ENCODE measurements at regions not wholly inside any gene's neighbourhood (a gene's known extent, or its start where the extent isn't known, plus 50 kb on each side); places are given as distances from the start of the nearest gene placed in this dataset.
"Not testable (repeated sequence)": the region's sequence is repeated elsewhere in the genome, so short reads cannot be mapped to it uniquely, and the experiment has no call there.

- no peaks in the 10 kb centered on the region for H3F3A ChIP-seq (ENCODE audit: insufficient read depth)
- no peak overlapping the region for H2AFZ ChIP-seq
- H3K4me3 ChIP-seq: no peak overlapping the region
- in situ Hi-C loops (cut with MboI): no loop called here
- TF ChIP-seq EZH2phosphoT487 (IDR thresholded peaks at IDR 0.05; ENCODE audit: insufficient read depth, low read depth) (no peak), EZH2 (IDR thresholded peaks at IDR 0.05; ENCODE audit: insufficient read depth, poor library complexity, severe bottlenecking) (no peak)
- no peaks in the 10 kb centered on the region for H3K27me3 ChIP-seq (replicated peaks; ENCODE audit: insufficient read depth)
- no peak overlapping the region for H3K27ac ChIP-seq
- H3K9me3 ChIP-seq (ENCODE audit: low read depth): no peaks in the 10 kb centered on the region
- no peak overlapping the region for H3K9ac ChIP-seq
- DNase-seq: no peak
- no peak overlapping the region for H3K4me2 ChIP-seq (ENCODE audit: unreplicated experiment)
- H3K36me3 ChIP-seq (ENCODE audit: low read depth): no peaks in the 10 kb centered on the region
- no peaks in the 10 kb centered on the region for H3K4me1 ChIP-seq (ENCODE audit: insufficient read depth)
- H3K9me2 ChIP-seq (ENCODE audit: insufficient read depth): no peaks in the 10 kb centered on the region
- no peaks in the 10 kb centered on the region for H3K79me2 ChIP-seq (ENCODE audit: insufficient read depth)
- H4K20me1 ChIP-seq (ENCODE audit: insufficient read depth): no peaks in the 10 kb centered on the region
These were observed 385.3 kb upstream of the RIOK2 start for GRCh38 chr5:97568382-97568781.

- Histone ChIP-seq H4K20me1 (ENCODE audit: insufficient read depth) (no peaks in the 10 kb centered on the region), H3K4me2 (ENCODE audit: unreplicated experiment) (no peak overlapping the region), H3K4me1 (ENCODE audit: insufficient read depth) (no peaks in the 10 kb centered on the region), H3K9me3 (ENCODE audit: low read depth) (no peaks in the 10 kb centered on the region), H3K27ac (no peak overlapping the region), H3K27me3 (replicated peaks; ENCODE audit: insufficient read depth) (no peaks in the 10 kb centered on the region), H3K79me2 (ENCODE audit: insufficient read depth) (no peaks in the 10 kb centered on the region), H2AFZ (no peak overlapping the region), H3F3A (ENCODE audit: insufficient read depth) (no peaks in the 10 kb centered on the region), H3K9me2 (ENCODE audit: insufficient read depth) (no peaks in the 10 kb centered on the region), H3K4me3 (no peak overlapping the region), H3K9ac (no peak overlapping the region), H3K36me3 (ENCODE audit: low read depth) (no peaks in the 10 kb centered on the region)
- no peak for TF ChIP-seq EZH2phosphoT487 (IDR thresholded peaks at IDR 0.05; ENCODE audit: insufficient read depth, low read depth)
- no peak for TF ChIP-seq EZH2 (IDR thresholded peaks at IDR 0.05; ENCODE audit: insufficient read depth, poor library complexity, severe bottlenecking)
- WGBS, 2 experiments (ENCODE audit: low coverage in 1 of 2, low lambda C conversion rate in 2 of 2, missing lambda C conversion rate in 2 of 2): 87 to 93% methylated on average over 1 of the region's 1 CpG
- in situ Hi-C loops (cut with MboI): no loop called here
- no peak for DNase-seq
These were observed 387.2 kb upstream of the RIOK2 start for GRCh38 chr5:97570242-97570641.

GRCh38 chr5:97575322-97575721 lies 392.3 kb upstream of the RIOK2 start:
- in situ Hi-C loops (cut with MboI): no loop called here
- Histone ChIP-seq H2AFZ (no peak overlapping the region), H3K9me3 (ENCODE audit: low read depth) (no peaks in the 10 kb centered on the region), H3K9ac (no peak overlapping the region), H3K27ac (no peak overlapping the region), H3K4me1 (ENCODE audit: insufficient read depth) (no peaks in the 10 kb centered on the region), H4K20me1 (ENCODE audit: insufficient read depth) (no peaks in the 10 kb centered on the region), H3K36me3 (ENCODE audit: low read depth) (no peaks in the 10 kb centered on the region), H3K9me2 (ENCODE audit: insufficient read depth) (no peaks in the 10 kb centered on the region), H3K4me2 (ENCODE audit: unreplicated experiment) (no peak overlapping the region), H3K79me2 (ENCODE audit: insufficient read depth) (no peaks in the 10 kb centered on the region), H3K27me3 (replicated peaks; ENCODE audit: insufficient read depth) (no peaks in the 10 kb centered on the region), H3K4me3 (no peak overlapping the region), H3F3A (ENCODE audit: insufficient read depth) (no peaks in the 10 kb centered on the region)
- TF ChIP-seq EZH2phosphoT487 (IDR thresholded peaks at IDR 0.05; ENCODE audit: insufficient read depth, low read depth) (no peak), EZH2 (IDR thresholded peaks at IDR 0.05; ENCODE audit: insufficient read depth, poor library complexity, severe bottlenecking) (no peak)
- WGBS, 2 experiments (ENCODE audit: low coverage in 1 of 2, low lambda C conversion rate in 2 of 2, missing lambda C conversion rate in 2 of 2): 5 to 6% methylated on average over 1 of the region's 1 CpG
- DNase-seq: no peak

GRCh38 chr5:97576956-97577355 lies 393.9 kb upstream of the RIOK2 start:
- peak overlapping the region; percentile 39; the same call in 1 of the 2 replicates for H2AFZ ChIP-seq
- H3K9me2 ChIP-seq (ENCODE audit: insufficient read depth): no peaks in the 10 kb centered on the region
- WGBS, 2 experiments (ENCODE audit: low coverage in 1 of 2, low lambda C conversion rate in 2 of 2, missing lambda C conversion rate in 2 of 2): 34 to 37% methylated on average over 2 of the region's 2 CpGs
- no peak overlapping the region for H3K27ac ChIP-seq
- no peaks in the 10 kb centered on the region for H3K36me3 ChIP-seq (ENCODE audit: low read depth)
- H3K9me3 ChIP-seq (ENCODE audit: low read depth): no peaks in the 10 kb centered on the region
- no peak overlapping the region for H3K4me2 ChIP-seq (ENCODE audit: unreplicated experiment)
- H3K4me3 ChIP-seq: no peak overlapping the region
- H3K4me1 ChIP-seq (ENCODE audit: insufficient read depth): no peaks in the 10 kb centered on the region
- no peak for DNase-seq
- H4K20me1 ChIP-seq (ENCODE audit: insufficient read depth): no peaks in the 10 kb centered on the region
- no peak for TF ChIP-seq EZH2phosphoT487 (IDR thresholded peaks at IDR 0.05; ENCODE audit: insufficient read depth, low read depth)
- no peak for TF ChIP-seq EZH2 (IDR thresholded peaks at IDR 0.05; ENCODE audit: insufficient read depth, poor library complexity, severe bottlenecking)
- no peaks in the 10 kb centered on the region for H3F3A ChIP-seq (ENCODE audit: insufficient read depth)
- H3K27me3 ChIP-seq (replicated peaks; ENCODE audit: insufficient read depth): no peaks in the 10 kb centered on the region
- no peaks in the 10 kb centered on the region for H3K79me2 ChIP-seq (ENCODE audit: insufficient read depth)
- no peak overlapping the region for H3K9ac ChIP-seq
- in situ Hi-C loops (cut with MboI): no loop called here

- H3K4me3 ChIP-seq; H3F3A ChIP-seq (ENCODE audit: insufficient read depth); H3K9me3 ChIP-seq (ENCODE audit: low read depth); H3K27ac ChIP-seq; H4K20me1 ChIP-seq (ENCODE audit: insufficient read depth); H3K4me2 ChIP-seq (ENCODE audit: unreplicated experiment); H2AFZ ChIP-seq; H3K9ac ChIP-seq; in situ Hi-C loops (cut with MboI); H3K27me3 ChIP-seq (replicated peaks; ENCODE audit: insufficient read depth); H3K4me1 ChIP-seq (ENCODE audit: insufficient read depth); H3K36me3 ChIP-seq (ENCODE audit: low read depth); DNase-seq; H3K9me2 ChIP-seq (ENCODE audit: insufficient read depth); H3K79me2 ChIP-seq (ENCODE audit: insufficient read depth): not testable (repeated sequence)
- 91 to 94% methylated on average over 9 to 16 of the region's 29 CpGs for WGBS, 2 experiments (ENCODE audit: low coverage in 1 of 2, low lambda C conversion rate in 2 of 2, missing lambda C conversion rate in 2 of 2)
These were observed 396.9 kb upstream of the RIOK2 start for GRCh38 chr5:97579977-97580376.

All from GM23248 (cell line).